IPS-18a (cell line): ENCODE measurements at regions not wholly inside any gene's neighbourhood (a gene's known extent, or its start where the extent isn't known, plus 50 kb on each side); places are given as distances from the start of the nearest gene placed in this dataset.

ENCODE experiments used
- H3K27ac ChIP-seq: one replicate; pipeline ENCODE4 v1.5.1; 2013; ENCODE audit warnings: low read length
- H3K27me3 ChIP-seq: one replicate; pipeline ENCODE4 v1.6.1; 2013; ENCODE audit warnings: mild to moderate bottlenecking, low read length; ENCODE audit not compliant: control insufficient read depth, insufficient read depth
- H3K36me3 ChIP-seq: one replicate; pipeline ENCODE4 v1.6.1; 2013; ENCODE audit warnings: low read depth, low read length; ENCODE audit not compliant: control insufficient read depth
- H3K4me1 ChIP-seq: one replicate; pipeline ENCODE4 v1.6.1; 2013; ENCODE audit warnings: low read depth, low read length; ENCODE audit not compliant: control insufficient read depth
- H3K4me3 ChIP-seq: one replicate; pipeline ENCODE4 v1.5.1; 2013; ENCODE audit warnings: low read length
- H3K9ac ChIP-seq: one replicate; pipeline ENCODE4 v1.6.1; 2013; ENCODE audit warnings: mild to moderate bottlenecking, low read length, moderate library complexity
- H3K9me3 ChIP-seq: one replicate; pipeline ENCODE4 v1.6.1; 2013; ENCODE audit warnings: low read depth, low read length; ENCODE audit not compliant: control insufficient read depth

DNA sequence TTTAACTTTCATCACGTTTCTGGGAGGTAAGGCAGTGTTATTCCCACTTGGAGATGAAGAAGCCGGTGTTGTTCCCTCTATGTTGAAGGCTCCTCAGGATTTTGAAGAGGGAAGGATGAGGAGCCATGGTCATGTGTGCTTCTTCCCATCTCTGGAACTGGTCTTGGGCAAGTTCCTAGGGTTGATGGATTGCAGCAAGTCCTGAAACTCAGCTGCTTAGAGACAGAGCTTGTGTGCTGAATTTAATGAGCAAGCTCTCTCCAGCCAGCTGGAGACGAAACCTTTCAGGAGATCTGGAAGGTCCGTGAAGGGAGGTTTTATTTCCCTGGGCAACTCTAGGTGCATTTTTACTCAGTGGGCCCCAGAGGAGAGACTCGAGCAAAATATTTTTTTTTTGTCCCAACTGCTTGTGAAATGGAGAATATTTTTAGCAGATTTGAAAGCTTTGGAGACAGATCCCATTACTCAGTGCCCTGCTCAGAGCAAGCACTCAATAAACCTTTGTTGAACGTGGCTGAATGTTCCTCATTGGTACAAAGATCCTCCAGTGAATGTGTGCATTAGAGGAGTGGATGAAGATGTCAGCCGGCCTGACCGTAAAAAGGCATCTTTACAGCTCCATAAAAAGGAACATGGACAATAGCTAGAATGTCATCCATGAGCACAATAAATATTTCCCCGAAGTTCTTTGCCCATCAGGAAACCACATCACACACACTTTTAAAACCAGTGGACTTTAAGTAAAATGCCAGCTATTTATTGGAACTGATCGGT lies 55.6 kb upstream of the RGMA start:
- H3K9ac ChIP-seq, result no peak overlapping the region
- no peaks in the 10 kb centered on the region for H3K27me3 ChIP-seq
- no peak overlapping the region for H3K4me3 ChIP-seq
- no peaks in the 10 kb centered on the region for H3K9me3 ChIP-seq
- no peak overlapping the region for H3K27ac ChIP-seq
- no peaks in the 10 kb centered on the region for H3K4me1 ChIP-seq
- no peaks in the 10 kb centered on the region for H3K36me3 ChIP-seq

GRCh38 chr15:93143186-93143585 lies 54.2 kb upstream of the RGMA start:
- Histone ChIP-seq H3K27ac (no peak overlapping the region), H3K9ac (no peak overlapping the region), H3K36me3 (no peaks in the 10 kb centered on the region), H3K4me1 (no peaks in the 10 kb centered on the region), H3K27me3 (no peaks in the 10 kb centered on the region), H3K4me3 (no peak overlapping the region), H3K9me3 (no peaks in the 10 kb centered on the region)

DNA sequence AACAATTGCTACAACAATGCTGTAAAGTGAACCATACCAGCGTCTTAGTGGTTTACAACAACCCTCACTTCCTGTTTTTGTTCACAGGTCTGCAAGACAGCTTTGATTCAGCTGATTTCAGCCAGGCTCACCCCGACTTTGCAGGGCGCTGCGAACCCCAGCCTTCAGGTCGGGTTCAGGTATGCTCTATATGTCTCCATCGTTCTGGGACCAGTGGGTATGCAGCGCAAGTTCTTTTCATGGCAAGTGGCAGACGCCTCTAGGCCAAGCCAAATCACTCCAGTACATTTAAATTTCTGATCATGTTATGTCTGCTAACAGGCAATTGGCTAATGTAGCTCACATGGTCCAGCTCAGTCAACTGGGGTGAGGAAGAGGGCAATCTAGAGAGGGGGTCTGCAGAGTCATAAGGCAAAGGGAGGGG lies 52.4 kb upstream of the RGMA start:
- H3K9me3 ChIP-seq, result no peaks in the 10 kb centered on the region
- H3K36me3 ChIP-seq, result no peaks in the 10 kb centered on the region
- no peak overlapping the region for H3K4me3 ChIP-seq
- peaks cover 6% of the 10 kb centered on the region for H3K4me1 ChIP-seq
- H3K27me3 ChIP-seq, result peaks cover 10% of the 10 kb centered on the region
- no peak overlapping the region for H3K9ac ChIP-seq
- no peak overlapping the region for H3K27ac ChIP-seq

DNA sequence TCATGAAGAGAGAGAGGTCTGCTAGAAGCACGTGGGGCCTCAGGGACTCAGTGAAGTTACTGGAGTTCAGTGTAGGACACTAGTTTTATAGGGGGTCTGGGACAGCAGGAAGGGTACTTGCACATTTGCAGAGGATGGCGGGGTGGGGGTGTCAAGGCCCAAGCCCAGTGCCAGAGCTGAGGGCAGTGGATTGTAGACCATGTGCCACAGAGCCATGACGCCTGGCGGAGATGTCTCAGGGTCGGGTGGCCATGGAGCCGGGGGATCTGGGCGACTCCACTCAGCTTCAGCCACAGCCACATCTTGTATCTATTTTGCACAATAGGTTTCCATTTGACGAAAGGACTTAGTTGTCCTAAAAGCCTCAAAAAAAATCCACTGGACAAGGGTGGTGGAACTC lies 50.4 kb upstream of the RGMA start:
- Histone ChIP-seq H3K27me3 (peaks cover 10% of the 10 kb centered on the region), H3K27ac (no peak overlapping the region), H3K9me3 (no peaks in the 10 kb centered on the region), H3K4me3 (no peak overlapping the region), H3K36me3 (no peaks in the 10 kb centered on the region), H3K4me1 (peaks cover 13% of the 10 kb centered on the region), H3K9ac (no peak overlapping the region)

DNA sequence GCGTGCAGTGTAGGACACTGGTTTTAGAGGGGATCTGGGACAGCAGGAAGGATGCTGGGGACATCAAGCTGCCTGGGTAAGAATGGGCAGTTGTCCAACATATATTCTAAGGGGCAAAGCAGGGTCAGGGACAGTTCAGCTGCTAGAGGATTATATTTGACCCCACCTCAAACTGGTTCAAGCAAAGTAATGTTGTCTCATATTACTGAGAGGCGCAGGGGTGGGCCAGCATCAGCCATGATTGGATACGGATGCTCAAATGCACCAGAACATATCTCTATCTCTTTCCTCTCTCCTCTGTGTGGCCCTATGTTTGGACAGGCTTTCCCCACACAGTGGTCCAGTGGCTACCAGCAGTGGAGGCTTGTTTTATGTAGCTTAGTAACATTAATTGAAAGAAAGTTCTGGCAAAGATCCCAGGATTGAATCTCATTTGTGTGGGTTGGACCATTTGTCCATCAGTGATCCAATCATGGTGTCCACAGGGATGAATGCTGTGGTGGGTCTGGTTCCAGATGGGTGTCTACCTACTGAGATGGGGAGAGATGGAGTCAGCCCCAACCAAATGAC lies 49.8 kb upstream of the RGMA start:
- Histone ChIP-seq H3K9me3 (no peaks in the 10 kb centered on the region), H3K9ac (no peak overlapping the region), H3K27ac (no peak overlapping the region), H3K4me1 (peaks cover 13% of the 10 kb centered on the region), H3K4me3 (no peak overlapping the region), H3K27me3 (peaks cover 10% of the 10 kb centered on the region), H3K36me3 (no peaks in the 10 kb centered on the region)
